ENCODE measurements at regions not wholly inside any gene's neighbourhood (a gene's known extent, or its start where the extent isn't known, plus 50 kb on each side); places are given as distances from the start of the nearest gene placed in this dataset.

DNA sequence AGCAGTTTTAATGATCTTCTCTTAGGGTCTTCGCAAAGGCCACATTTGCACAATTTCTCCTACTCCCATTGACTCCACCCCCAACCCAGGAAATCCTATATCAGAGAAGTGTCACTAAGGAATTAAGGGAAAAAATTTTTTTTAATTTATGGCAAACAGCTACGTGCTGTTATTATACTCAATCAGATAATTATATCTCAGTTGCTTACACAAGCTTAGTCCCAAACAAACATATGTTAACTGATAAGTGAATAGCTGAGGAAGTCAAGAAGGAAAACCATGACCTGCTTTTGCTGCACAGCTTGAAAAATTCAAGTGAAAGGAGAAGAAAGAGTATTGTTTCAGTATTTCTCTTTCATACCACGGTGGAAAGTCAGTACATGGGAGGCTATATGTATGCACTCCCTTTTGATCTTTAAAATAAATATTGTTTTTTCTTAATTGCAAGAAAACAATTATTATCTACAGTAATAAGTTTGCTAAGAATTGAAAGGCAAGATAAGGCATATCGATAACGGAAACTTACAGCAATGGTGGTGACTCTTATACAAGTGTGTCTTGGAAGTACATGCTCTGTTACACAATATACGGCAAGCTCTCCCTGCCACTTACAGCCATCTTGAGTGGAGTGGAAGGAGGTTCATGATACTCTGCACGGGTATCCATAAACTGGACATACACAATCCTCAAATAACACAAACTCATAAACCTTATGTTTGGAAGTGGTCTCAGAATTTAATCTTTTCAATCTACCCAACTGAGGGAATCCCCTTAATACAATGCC, 167.9 kb upstream of the FREM1 start:
- no peaks in the 10 kb centered on the region for H3K9me3 ChIP-seq (ENCODE audit: control insufficient read depth, low read depth, low read length)
- dilution Hi-C loops (cut with MboI; ENCODE audit: extremely low pct_ligation_motif_present, low sequenced_read_pairs) = no loop called here
- H3K9me1 ChIP-seq (ENCODE audit: control insufficient read depth, extremely low read depth, insufficient read depth, low read length) = no peaks in the 10 kb centered on the region
- no peaks in the 10 kb centered on the region for H3K4me1 ChIP-seq (ENCODE audit: control insufficient read depth, extremely low read depth, insufficient read depth, low read length)
- no peak overlapping the region for H3K4me3 ChIP-seq (ENCODE audit: control insufficient read depth in 2 of 3, extremely low read depth in 1 of 3, insufficient read depth in 2 of 3, low read depth in 1 of 3, low read length in 3 of 3)
- no peak overlapping the region for H3K27ac ChIP-seq (ENCODE audit: control insufficient read depth, insufficient read depth, low read length)
- TF ChIP-seq EZH2 (IDR thresholded peaks at IDR 0.05; ENCODE audit: low read length) = no peak
- TF ChIP-seq, protein P1, sequence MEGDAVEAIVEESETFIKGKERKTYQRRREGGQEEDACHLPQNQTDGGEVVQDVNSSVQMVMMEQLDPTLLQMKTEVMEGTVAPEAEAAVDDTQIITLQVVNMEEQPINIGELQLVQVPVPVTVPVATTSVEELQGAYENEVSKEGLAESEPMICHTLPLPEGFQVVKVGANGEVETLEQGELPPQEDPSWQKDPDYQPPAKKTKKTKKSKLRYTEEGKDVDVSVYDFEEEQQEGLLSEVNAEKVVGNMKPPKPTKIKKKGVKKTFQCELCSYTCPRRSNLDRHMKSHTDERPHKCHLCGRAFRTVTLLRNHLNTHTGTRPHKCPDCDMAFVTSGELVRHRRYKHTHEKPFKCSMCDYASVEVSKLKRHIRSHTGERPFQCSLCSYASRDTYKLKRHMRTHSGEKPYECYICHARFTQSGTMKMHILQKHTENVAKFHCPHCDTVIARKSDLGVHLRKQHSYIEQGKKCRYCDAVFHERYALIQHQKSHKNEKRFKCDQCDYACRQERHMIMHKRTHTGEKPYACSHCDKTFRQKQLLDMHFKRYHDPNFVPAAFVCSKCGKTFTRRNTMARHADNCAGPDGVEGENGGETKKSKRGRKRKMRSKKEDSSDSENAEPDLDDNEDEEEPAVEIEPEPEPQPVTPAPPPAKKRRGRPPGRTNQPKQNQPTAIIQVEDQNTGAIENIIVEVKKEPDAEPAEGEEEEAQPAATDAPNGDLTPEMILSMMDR (optimal IDR thresholded peaks at IDR 0.05 in 1 of 3, IDR thresholded peaks at IDR 0.05 in 1 of 3, conservative IDR thresholded peaks at IDR 0.05 in 1 of 3; ENCODE audit: extremely low read depth in 1 of 3, insufficient read depth in 2 of 3, low read length in 3 of 3) = no peak
- no peak overlapping the region for H2AFZ ChIP-seq (ENCODE audit: control insufficient read depth, low read length)
- no peaks in the 10 kb centered on the region for H3K79me2 ChIP-seq (ENCODE audit: control insufficient read depth, insufficient read depth, low read length)
- H4K20me1 ChIP-seq (ENCODE audit: control insufficient read depth, extremely low read depth, insufficient read depth, low read length) = no peaks in the 10 kb centered on the region
- no peaks in the 10 kb centered on the region for H3K36me3 ChIP-seq (ENCODE audit: control insufficient read depth in 2 of 2, extremely low read depth in 1 of 2, insufficient read depth in 2 of 2, low read length in 2 of 2)
- H3K27me3 ChIP-seq (ENCODE audit: control insufficient read depth, extremely low read depth, insufficient read depth, low read length) = no peaks in the 10 kb centered on the region
- no peak for FAIRE-seq
- DNase-seq (ENCODE audit: low read depth, low spot score) = no peak
- H3K9ac ChIP-seq (ENCODE audit: control insufficient read depth, extremely low read depth, insufficient read depth, low read length) = no peak overlapping the region
- no peak overlapping the region for H3K4me2 ChIP-seq (ENCODE audit: control insufficient read depth, extremely low read depth, insufficient read depth, low read depth, low read length)

- DNase-seq (ENCODE audit: low read depth, low spot score) = no peak
- Histone ChIP-seq H2AFZ (ENCODE audit: control insufficient read depth, low read length) (no peak overlapping the region), H3K4me3 (ENCODE audit: control insufficient read depth in 2 of 3, extremely low read depth in 1 of 3, insufficient read depth in 2 of 3, low read depth in 1 of 3, low read length in 3 of 3) (no peak overlapping the region), H3K9me3 (ENCODE audit: control insufficient read depth, low read depth, low read length) (no peaks in the 10 kb centered on the region), H3K9ac (ENCODE audit: control insufficient read depth, extremely low read depth, insufficient read depth, low read length) (no peak overlapping the region), H3K27ac (ENCODE audit: control insufficient read depth, insufficient read depth, low read length) (no peak overlapping the region), H3K4me1 (ENCODE audit: control insufficient read depth, extremely low read depth, insufficient read depth, low read length) (no peaks in the 10 kb centered on the region), H3K9me1 (ENCODE audit: control insufficient read depth, extremely low read depth, insufficient read depth, low read length) (no peaks in the 10 kb centered on the region), H3K27me3 (ENCODE audit: control insufficient read depth, extremely low read depth, insufficient read depth, low read length) (peaks cover 3% of the 10 kb centered on the region), H4K20me1 (ENCODE audit: control insufficient read depth, extremely low read depth, insufficient read depth, low read length) (no peaks in the 10 kb centered on the region), H3K36me3 (ENCODE audit: control insufficient read depth in 2 of 2, extremely low read depth in 1 of 2, insufficient read depth in 2 of 2, low read length in 2 of 2) (no peaks in the 10 kb centered on the region), H3K79me2 (ENCODE audit: control insufficient read depth, insufficient read depth, low read length) (no peaks in the 10 kb centered on the region), H3K4me2 (ENCODE audit: control insufficient read depth, extremely low read depth, insufficient read depth, low read depth, low read length) (no peak overlapping the region)
- no peak for TF ChIP-seq EZH2 (IDR thresholded peaks at IDR 0.05; ENCODE audit: low read length)
- TF ChIP-seq, protein P1 (optimal IDR thresholded peaks at IDR 0.05 in 1 of 3, IDR thresholded peaks at IDR 0.05 in 1 of 3, conservative IDR thresholded peaks at IDR 0.05 in 1 of 3; ENCODE audit: extremely low read depth in 1 of 3, insufficient read depth in 2 of 3, low read length in 3 of 3) = no peak
- no peak for FAIRE-seq
- dilution Hi-C loops (cut with MboI; ENCODE audit: extremely low pct_ligation_motif_present, low sequenced_read_pairs) = no loop called here
Observed at GRCh38 chr9:15073620-15074019, 163.4 kb upstream of the FREM1 start.
